ENCODE measurements at regions not wholly inside any gene's neighbourhood (a gene's known extent, or its start where the extent isn't known, plus 50 kb on each side); places are given as distances from the start of the nearest gene placed in this dataset.

DNA sequence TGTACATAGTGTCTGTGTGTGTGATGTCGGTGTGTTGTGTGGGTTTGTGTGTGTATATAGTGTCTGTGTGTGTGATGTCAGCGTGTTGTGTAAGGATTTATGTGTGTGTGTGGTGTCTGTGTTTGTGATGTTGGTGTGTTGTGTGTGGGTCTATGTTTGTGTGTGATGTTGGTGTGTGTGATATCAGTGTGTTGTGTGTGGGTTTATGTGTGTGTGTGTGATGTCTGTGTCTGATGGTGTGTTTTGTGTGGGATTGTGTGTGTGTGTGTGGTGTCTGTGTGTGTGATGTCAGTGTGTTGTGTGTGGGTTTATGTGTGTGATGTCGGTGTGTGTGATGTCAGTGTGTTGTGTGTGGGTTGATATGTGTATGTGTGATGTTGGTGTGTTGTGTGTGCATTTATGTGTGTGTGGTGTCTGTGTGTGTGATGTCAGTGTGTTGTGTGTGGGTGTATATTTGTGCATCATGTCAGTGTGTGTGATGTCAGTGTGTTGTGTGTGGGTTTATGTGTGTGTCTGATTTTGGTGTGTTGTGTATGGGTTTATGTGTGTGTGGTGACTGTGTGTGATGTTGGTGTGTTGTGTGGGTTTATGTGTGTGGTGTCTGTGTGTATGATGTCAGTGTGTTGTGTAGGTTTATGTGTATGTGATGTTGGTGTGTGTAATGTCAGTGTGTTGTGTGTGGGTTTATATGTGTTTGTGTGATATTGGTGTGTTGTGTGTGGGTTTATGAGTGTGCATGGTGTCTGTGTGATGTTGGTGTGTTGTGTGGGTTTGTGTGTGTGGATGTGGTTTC, 102.4 kb upstream of the CD93 start:
- no peak overlapping the region for H3K27ac ChIP-seq
- no peak for TF ChIP-seq CTCF (conservative IDR thresholded peaks at IDR 0.05)

- TF ChIP-seq CTCF (conservative IDR thresholded peaks at IDR 0.05) = no peak
- no peak overlapping the region for H3K27ac ChIP-seq
These were observed 101.6 kb upstream of the CD93 start for GRCh38 chr20:23187751-23188150.

- H3K27ac ChIP-seq = no peak overlapping the region
- TF ChIP-seq CTCF (conservative IDR thresholded peaks at IDR 0.05) = no peak
These were observed 100.7 kb upstream of the CD93 start for GRCh38 chr20:23186808-23187207.

DNA sequence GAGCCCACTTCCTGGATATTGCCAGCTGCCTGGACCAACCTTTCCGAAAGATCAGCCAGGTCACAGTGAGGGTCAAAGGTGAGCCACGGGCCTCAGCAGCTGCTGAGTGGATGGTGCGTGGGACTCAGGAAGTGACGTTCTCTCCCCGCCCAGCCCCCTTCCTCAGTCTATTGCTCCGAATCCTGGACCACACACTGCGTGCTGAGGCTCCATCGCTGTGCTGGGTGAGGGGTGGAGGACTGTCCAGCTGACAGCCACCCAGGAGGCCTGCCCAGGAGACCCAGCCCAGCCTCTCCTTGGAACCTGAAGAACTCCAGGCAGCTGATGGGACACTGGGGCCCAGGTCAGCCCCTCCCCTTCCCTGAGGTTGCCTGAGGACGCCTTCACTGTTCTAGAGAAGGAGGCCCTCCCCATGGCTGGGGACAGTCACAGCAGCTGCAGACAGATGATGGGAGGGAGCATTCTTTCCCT, 94.4 kb upstream of the CD93 start:
- TF ChIP-seq CTCF (conservative IDR thresholded peaks at IDR 0.05) = no peak
- no peak overlapping the region for H3K27ac ChIP-seq

DNA sequence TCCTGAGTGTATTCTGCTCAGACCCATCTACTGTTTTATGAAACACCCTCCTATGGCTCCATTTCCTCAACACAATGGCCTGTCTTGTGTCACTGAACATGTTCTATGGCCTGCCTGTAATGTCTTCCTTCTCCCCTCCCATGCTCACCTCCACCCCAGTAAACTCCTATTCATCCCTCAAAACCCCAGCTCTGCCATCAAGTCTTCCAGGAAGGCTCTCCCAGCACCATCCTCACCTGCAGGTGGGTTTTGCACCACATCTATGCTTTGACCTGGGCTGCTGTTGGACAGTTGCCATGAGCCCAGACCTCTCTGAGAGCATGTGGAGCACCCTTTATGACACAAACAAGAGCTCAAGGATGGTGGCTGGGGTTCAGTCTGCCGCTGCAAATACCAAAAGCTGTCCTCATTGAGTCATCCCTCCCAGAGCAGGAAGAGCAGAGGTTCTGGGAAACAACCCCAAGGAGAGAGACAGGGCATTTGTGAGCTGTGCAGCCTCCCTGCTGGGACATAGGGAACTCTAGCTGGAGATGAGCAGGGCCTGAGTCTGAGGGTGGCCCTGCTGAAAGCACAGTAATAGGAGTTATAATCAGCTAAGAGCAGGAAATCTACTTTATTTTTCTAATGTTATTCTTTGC, 93.8 kb upstream of the CD93 start:
- no peak overlapping the region for H3K27ac ChIP-seq
- no peak for TF ChIP-seq CTCF (conservative IDR thresholded peaks at IDR 0.05)

DNA sequence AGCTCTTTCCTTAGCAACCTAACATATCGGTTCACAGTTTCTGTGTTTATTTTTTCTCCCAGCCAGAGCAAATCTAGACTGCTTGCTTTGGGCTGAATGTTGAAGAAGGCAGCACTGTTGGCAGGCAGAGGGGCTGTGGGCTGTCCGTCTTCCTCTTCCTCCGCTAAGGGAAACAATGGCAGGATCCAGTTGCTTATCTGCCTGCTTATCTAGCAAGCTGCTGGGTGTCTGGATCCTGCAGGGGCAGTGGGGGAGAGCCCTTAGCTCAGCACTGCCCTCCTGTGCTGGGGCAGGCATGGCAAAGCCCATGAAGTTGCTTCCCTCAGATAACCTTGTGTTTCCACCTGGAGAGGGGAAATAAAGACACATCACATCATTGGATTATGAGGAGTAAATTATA, 92.7 kb upstream of the CD93 start:
- TF ChIP-seq CTCF (conservative IDR thresholded peaks at IDR 0.05) = peak; percentile 50; the same call in 1 of the 2 replicates
- no peak overlapping the region for H3K27ac ChIP-seq

DNA sequence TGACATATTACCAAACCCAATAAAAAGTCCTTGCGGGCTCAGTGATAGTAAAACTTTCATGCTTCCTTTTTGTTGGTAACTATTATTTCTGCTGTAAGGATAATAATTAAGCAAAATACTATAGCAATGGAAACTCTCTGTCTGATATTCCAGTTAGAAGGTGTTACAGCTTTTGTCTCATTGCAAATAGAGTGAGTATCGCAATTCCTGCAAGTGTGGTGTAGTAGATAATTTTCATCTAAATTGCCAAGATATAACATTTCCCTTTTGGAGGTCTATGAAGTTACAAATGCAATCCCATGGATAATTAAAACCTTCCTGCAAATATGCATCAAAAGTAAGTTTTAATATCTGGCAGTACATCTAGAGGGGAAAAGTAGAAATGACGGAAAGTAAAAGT, 88.7 kb upstream of the CD93 start:
- TF ChIP-seq CTCF (conservative IDR thresholded peaks at IDR 0.05) = no peak
- no peak overlapping the region for H3K27ac ChIP-seq
